GM03348 (cell line): ENCODE measurements at regions not wholly inside any gene's neighbourhood (a gene's known extent, or its start where the extent isn't known, plus 50 kb on each side); places are given as distances from the start of the nearest gene placed in this dataset.

ENCODE experiments used
- DNase-seq: peaks from one replicate; pipeline ENCODE4 v3.0.0; 2012; ENCODE audit warnings: low spot score

GRCh38 chr13:88883741-88884140 lies 1212.6 kb downstream of the SLITRK5 start:
- DNase-seq: no peak

- no peak for DNase-seq
Measured at GRCh38 chr13:88887045-88887662, 1216.0 kb downstream of the SLITRK5 start.

- DNase-seq: no peak
Measured at GRCh38 chr13:88895261-88895941, 1224.2 kb downstream of the SLITRK5 start.

GRCh38 chr13:88896466-88896865 lies 1225.3 kb downstream of the SLITRK5 start:
- no peak for DNase-seq

- no peak for DNase-seq
Measured at GRCh38 chr13:88908961-88909441, 1237.8 kb downstream of the SLITRK5 start.

GRCh38 chr13:88919970-88920628 lies 1248.9 kb downstream of the SLITRK5 start:
- DNase-seq: no peak

GRCh38 chr13:88925954-88926353 lies 1254.8 kb downstream of the SLITRK5 start:
- DNase-seq: no peak

GRCh38 chr13:88926890-88927502 lies 1255.8 kb downstream of the SLITRK5 start:
- no peak for DNase-seq

- no peak for DNase-seq
Measured at GRCh38 chr13:88932950-88933349, 1261.8 kb downstream of the SLITRK5 start.

- DNase-seq: no peak
Measured at GRCh38 chr13:88937384-88937783, 1266.2 kb downstream of the SLITRK5 start.

- no peak for DNase-seq
Measured at GRCh38 chr13:88945793-88946192, 1274.6 kb downstream of the SLITRK5 start.

GRCh38 chr13:88948501-88948900 lies 1277.3 kb downstream of the SLITRK5 start:
- DNase-seq: no peak

GRCh38 chr13:88958821-88959220 lies 1287.7 kb downstream of the SLITRK5 start:
- DNase-seq: no peak

GRCh38 chr13:88976466-88976865 lies 1305.3 kb downstream of the SLITRK5 start:
- no peak for DNase-seq

- DNase-seq: no peak
Measured at GRCh38 chr13:88978607-88979006, 1307.4 kb downstream of the SLITRK5 start.

- no peak for DNase-seq
Measured at GRCh38 chr13:88979465-88980175, 1308.4 kb downstream of the SLITRK5 start.

- DNase-seq: no peak
Measured at GRCh38 chr13:89003656-89004055, 1332.5 kb downstream of the SLITRK5 start.

GRCh38 chr13:89011615-89012014 lies 1340.4 kb downstream of the SLITRK5 start:
- no peak for DNase-seq

GRCh38 chr13:89027694-89028306 lies 1356.6 kb downstream of the SLITRK5 start:
- DNase-seq: no peak

- no peak for DNase-seq
Measured at GRCh38 chr13:89029062-89029461, 1357.9 kb downstream of the SLITRK5 start.

- DNase-seq: no peak
Measured at GRCh38 chr13:89034015-89034414, 1362.8 kb downstream of the SLITRK5 start.

- no peak for DNase-seq
Measured at GRCh38 chr13:89052699-89053098, 1381.5 kb downstream of the SLITRK5 start.
